ENCODE measurements at regions not wholly inside any gene's neighbourhood (a gene's known extent, or its start where the extent isn't known, plus 50 kb on each side); places are given as distances from the start of the nearest gene placed in this dataset.

DNA sequence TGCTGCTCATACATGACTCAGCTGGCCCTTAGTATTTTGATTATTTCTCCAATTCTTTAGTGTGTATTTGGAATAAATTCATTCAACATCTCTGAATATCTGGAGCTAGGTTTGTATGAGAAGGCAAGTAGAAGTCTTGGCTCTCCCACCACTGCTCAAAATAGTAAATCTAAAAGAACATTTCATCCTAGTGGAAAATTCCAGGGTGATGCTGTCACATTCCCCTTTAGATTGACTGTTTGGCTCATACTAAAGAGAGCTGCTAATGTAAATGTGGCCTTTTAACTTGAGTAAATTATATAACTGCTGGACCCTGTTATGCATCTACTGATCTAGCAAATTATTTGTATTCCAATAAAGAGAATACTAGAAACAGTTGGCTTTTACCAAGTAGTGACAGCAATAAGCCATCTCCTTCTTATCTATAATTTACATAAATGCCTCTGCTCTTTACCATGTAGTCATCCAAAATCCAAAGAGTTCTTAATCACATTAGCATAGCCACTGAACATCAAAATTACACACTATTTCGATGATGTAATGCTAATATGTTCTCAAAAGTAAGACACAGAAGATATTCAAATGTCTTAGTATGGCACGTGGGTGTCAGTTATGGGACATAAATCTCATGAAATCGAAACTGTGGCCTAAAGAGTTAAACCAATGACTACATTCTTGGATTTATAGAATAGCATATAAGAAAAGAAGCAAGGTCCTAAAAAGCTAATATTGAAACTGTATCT lies 86.9 kb upstream of the KCND2 start:
- TF ChIP-seq GABPA (IDR thresholded peaks at IDR 0.05; ENCODE audit: low read depth) (no peak), POLR2AphosphoS5 (IDR thresholded peaks at IDR 0.05; ENCODE audit: low read depth) (no peak)
- TF ChIP-seq, protein P1, sequence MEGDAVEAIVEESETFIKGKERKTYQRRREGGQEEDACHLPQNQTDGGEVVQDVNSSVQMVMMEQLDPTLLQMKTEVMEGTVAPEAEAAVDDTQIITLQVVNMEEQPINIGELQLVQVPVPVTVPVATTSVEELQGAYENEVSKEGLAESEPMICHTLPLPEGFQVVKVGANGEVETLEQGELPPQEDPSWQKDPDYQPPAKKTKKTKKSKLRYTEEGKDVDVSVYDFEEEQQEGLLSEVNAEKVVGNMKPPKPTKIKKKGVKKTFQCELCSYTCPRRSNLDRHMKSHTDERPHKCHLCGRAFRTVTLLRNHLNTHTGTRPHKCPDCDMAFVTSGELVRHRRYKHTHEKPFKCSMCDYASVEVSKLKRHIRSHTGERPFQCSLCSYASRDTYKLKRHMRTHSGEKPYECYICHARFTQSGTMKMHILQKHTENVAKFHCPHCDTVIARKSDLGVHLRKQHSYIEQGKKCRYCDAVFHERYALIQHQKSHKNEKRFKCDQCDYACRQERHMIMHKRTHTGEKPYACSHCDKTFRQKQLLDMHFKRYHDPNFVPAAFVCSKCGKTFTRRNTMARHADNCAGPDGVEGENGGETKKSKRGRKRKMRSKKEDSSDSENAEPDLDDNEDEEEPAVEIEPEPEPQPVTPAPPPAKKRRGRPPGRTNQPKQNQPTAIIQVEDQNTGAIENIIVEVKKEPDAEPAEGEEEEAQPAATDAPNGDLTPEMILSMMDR (IDR thresholded peaks at IDR 0.05; ENCODE audit: insufficient read depth, low read length), result no peak
- TF ChIP-seq, protein P2, sequence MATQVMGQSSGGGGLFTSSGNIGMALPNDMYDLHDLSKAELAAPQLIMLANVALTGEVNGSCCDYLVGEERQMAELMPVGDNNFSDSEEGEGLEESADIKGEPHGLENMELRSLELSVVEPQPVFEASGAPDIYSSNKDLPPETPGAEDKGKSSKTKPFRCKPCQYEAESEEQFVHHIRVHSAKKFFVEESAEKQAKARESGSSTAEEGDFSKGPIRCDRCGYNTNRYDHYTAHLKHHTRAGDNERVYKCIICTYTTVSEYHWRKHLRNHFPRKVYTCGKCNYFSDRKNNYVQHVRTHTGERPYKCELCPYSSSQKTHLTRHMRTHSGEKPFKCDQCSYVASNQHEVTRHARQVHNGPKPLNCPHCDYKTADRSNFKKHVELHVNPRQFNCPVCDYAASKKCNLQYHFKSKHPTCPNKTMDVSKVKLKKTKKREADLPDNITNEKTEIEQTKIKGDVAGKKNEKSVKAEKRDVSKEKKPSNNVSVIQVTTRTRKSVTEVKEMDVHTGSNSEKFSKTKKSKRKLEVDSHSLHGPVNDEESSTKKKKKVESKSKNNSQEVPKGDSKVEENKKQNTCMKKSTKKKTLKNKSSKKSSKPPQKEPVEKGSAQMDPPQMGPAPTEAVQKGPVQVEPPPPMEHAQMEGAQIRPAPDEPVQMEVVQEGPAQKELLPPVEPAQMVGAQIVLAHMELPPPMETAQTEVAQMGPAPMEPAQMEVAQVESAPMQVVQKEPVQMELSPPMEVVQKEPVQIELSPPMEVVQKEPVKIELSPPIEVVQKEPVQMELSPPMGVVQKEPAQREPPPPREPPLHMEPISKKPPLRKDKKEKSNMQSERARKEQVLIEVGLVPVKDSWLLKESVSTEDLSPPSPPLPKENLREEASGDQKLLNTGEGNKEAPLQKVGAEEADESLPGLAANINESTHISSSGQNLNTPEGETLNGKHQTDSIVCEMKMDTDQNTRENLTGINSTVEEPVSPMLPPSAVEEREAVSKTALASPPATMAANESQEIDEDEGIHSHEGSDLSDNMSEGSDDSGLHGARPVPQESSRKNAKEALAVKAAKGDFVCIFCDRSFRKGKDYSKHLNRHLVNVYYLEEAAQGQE (IDR thresholded peaks at IDR 0.05; ENCODE audit: insufficient replicate concordance, low read depth), result no peak
